Activated CD8-positive, alpha-beta T cell treated with anti-CD3 and anti-CD28 coated beads for 36 hours (primary cell): ENCODE measurements at regions not wholly inside any gene's neighbourhood (a gene's known extent, or its start where the extent isn't known, plus 50 kb on each side); places are given as distances from the start of the nearest gene placed in this dataset.

Experiments
- ATAC-seq: fragments of 200-7000 bp; cut with Tn5 transposase; one replicate; pipeline ENCODE4 v1.10.0; 2021; ENCODE audit warnings: mild to moderate bottlenecking, moderate library complexity
- CTCF ChIA-PET: fragments of 350-600 bp; sonication (Branson Sonifier 250); formaldehyde crosslinking; loops from one replicate; lab custom pipeline; 2021; ENCODE audit warnings: antibody characterized with exemption; lab: Charles Lee
- POLR2A ChIA-PET: fragments of 350-600 bp; sonication (Branson Sonifier 250); formaldehyde crosslinking; loops from one replicate; lab custom pipeline; 2021; ENCODE audit warnings: antibody characterized with exemption; lab: Charles Lee
- DNase-seq: peaks from one replicate; pipeline ENCODE4 v3.0.0-alpha.2; 2020
- H3K27ac Mint-ChIP-seq: one replicate; pipeline ENCODE4 v1.8.0; 2021; ENCODE audit warnings: mild to moderate bottlenecking, mixed read lengths
- H3K27me3 Mint-ChIP-seq: one replicate; pipeline ENCODE4 v1.8.0; 2021; ENCODE audit warnings: mixed read lengths
- H3K36me3 Mint-ChIP-seq: one replicate; pipeline ENCODE4 v1.8.0; 2021; ENCODE audit warnings: low read depth, mixed read lengths
- H3K4me1 Mint-ChIP-seq: one replicate; pipeline ENCODE4 v1.8.0; 2021; ENCODE audit warnings: low read depth, mixed read lengths
- H3K4me3 Mint-ChIP-seq: one replicate; pipeline ENCODE4 v1.8.0; 2021; ENCODE audit warnings: mild to moderate bottlenecking, moderate library complexity, mixed read lengths
- H3K9me3 Mint-ChIP-seq: one replicate; pipeline ENCODE4 v1.8.0; 2021; ENCODE audit warnings: mixed read lengths
- CTCF ChIP-seq: fragments of 200-600 bp; IDR thresholded peaks from one replicate; pipeline ENCODE4 v1.8.0; 2022; ENCODE audit warnings: antibody characterized with exemption, mild to moderate bottlenecking
- intact Hi-C: fragments of 100-400 bp; cut with micrococcal nuclease; formaldehyde crosslinking; loops from one replicate; pipeline ENCODE4 v1.10.0; 2022

GRCh38 chr12:41768456-41768855, 376.2 kb downstream of the GXYLT1 start:
- Mint-ChIP-seq H3K4me1 (peaks cover 7% of the 10 kb centered on the region), H3K9me3 (no peaks in the 10 kb centered on the region), H3K36me3 (no peaks in the 10 kb centered on the region), H3K27me3 (peaks cover 1% of the 10 kb centered on the region), H3K4me3 (no peak overlapping the region), H3K27ac (no peak overlapping the region)
- ATAC-seq (no peak), DNase-seq (no peak)
- TF ChIP-seq CTCF, result no peak
- POLR2A ChIA-PET, result no interaction called here
- CTCF ChIA-PET, result no interaction called here
- intact Hi-C loops, result no loop called here

- peaks cover 1% of the 10 kb centered on the region for H3K9me3 Mint-ChIP-seq
- DNase-seq (no peak), ATAC-seq (no peak)
- no peaks in the 10 kb centered on the region for H3K4me1 Mint-ChIP-seq
- intact Hi-C loops, result no loop called here
- no peaks in the 10 kb centered on the region for H3K27me3 Mint-ChIP-seq
- POLR2A ChIA-PET, result no interaction called here
- no peaks in the 10 kb centered on the region for H3K36me3 Mint-ChIP-seq
- TF ChIP-seq CTCF, result no peak
- H3K27ac Mint-ChIP-seq, result no peak overlapping the region
- no peak overlapping the region for H3K4me3 Mint-ChIP-seq
- CTCF ChIA-PET, result no interaction called here
Observed at GRCh38 chr12:41762691-41763090, 382.0 kb downstream of the GXYLT1 start.

GRCh38 chr12:41745593-41745992, 399.1 kb downstream of the GXYLT1 start:
- ATAC-seq (no peak), DNase-seq (no peak)
- H3K4me3 Mint-ChIP-seq, result no peak overlapping the region
- intact Hi-C loops, result no loop called here
- peaks cover 2% of the 10 kb centered on the region for H3K9me3 Mint-ChIP-seq
- H3K36me3 Mint-ChIP-seq, result no peaks in the 10 kb centered on the region
- H3K27ac Mint-ChIP-seq, result no peak overlapping the region
- ChIA-PET POLR2A (no interaction called here), CTCF (no interaction called here)
- TF ChIP-seq CTCF, result no peak
- no peaks in the 10 kb centered on the region for H3K4me1 Mint-ChIP-seq
- peaks cover 5% of the 10 kb centered on the region for H3K27me3 Mint-ChIP-seq

GRCh38 chr12:41743835-41744234, 400.8 kb downstream of the GXYLT1 start:
- no peaks in the 10 kb centered on the region for H3K36me3 Mint-ChIP-seq
- H3K27ac Mint-ChIP-seq, result no peak overlapping the region
- no peak overlapping the region for H3K4me3 Mint-ChIP-seq
- no peaks in the 10 kb centered on the region for H3K9me3 Mint-ChIP-seq
- CTCF ChIA-PET, result no interaction called here
- intact Hi-C loops, result no loop called here
- DNase-seq (no peak), ATAC-seq (no peak)
- no peaks in the 10 kb centered on the region for H3K27me3 Mint-ChIP-seq
- H3K4me1 Mint-ChIP-seq, result no peaks in the 10 kb centered on the region
- no peak for TF ChIP-seq CTCF
- POLR2A ChIA-PET, result no interaction called here

- no peak overlapping the region for H3K4me3 Mint-ChIP-seq
- H3K4me1 Mint-ChIP-seq, result no peaks in the 10 kb centered on the region
- H3K9me3 Mint-ChIP-seq, result no peaks in the 10 kb centered on the region
- H3K27ac Mint-ChIP-seq, result no peak overlapping the region
- no peaks in the 10 kb centered on the region for H3K36me3 Mint-ChIP-seq
- intact Hi-C loops, result no loop called here
- ChIA-PET CTCF (no interaction called here), POLR2A (no interaction called here)
- DNase-seq (no peak), ATAC-seq (no peak)
- no peaks in the 10 kb centered on the region for H3K27me3 Mint-ChIP-seq
- no peak for TF ChIP-seq CTCF
Observed at GRCh38 chr12:41739066-41739465, 405.6 kb downstream of the GXYLT1 start.
